H9 (cell line): ENCODE measurements at regions not wholly inside any gene's neighbourhood (a gene's known extent, or its start where the extent isn't known, plus 50 kb on each side); places are given as distances from the start of the nearest gene placed in this dataset.
A peak's percentile ranks its signal among the peaks of the same experiment; 100 is the strongest.

Experiments
- DNase-seq: peaks from one replicate; pipeline ENCODE4 v3.0.0-alpha.2; 2017
- H2AFZ ChIP-seq: one replicate; pipeline ENCODE4 v1.6.1; 2013; ENCODE audit warnings: mild to moderate bottlenecking, low read length, control low read depth, moderate library complexity
- H2AK5ac ChIP-seq: 2 replicates; pipeline ENCODE4 v1.6.1; 2013; ENCODE audit warnings: low read length, control low read depth, mixed read lengths; ENCODE audit not compliant: insufficient read length
- H2BK120ac ChIP-seq: one replicate; pipeline ENCODE4 v1.6.1; 2013; ENCODE audit warnings: low read depth, mild to moderate bottlenecking, low read length, control low read depth, inconsistent platforms; ENCODE audit not compliant: poor library complexity, severe bottlenecking
- H2BK12ac ChIP-seq: 2 replicates; pipeline ENCODE4 v1.6.1; 2013; ENCODE audit warnings: low read length, control low read depth, mixed read lengths, low read depth; ENCODE audit not compliant: insufficient read length
- H2BK15ac ChIP-seq: 2 replicates; pipeline ENCODE4 v1.6.1; 2013; ENCODE audit warnings: low read depth, low read length, control low read depth
- H2BK20ac ChIP-seq: one replicate; pipeline ENCODE4 v1.6.1; 2013; ENCODE audit warnings: low read depth, mild to moderate bottlenecking, low read length, control low read depth, inconsistent platforms; ENCODE audit not compliant: poor library complexity, severe bottlenecking
- H2BK5ac ChIP-seq: 2 replicates; pipeline ENCODE4 v1.6.1; 2013; ENCODE audit warnings: low read length, control low read depth, mixed read lengths; ENCODE audit not compliant: insufficient read length
- H3K14ac ChIP-seq: 2 replicates; pipeline ENCODE4 v1.6.1; 2013; ENCODE audit warnings: low read length, control low read depth; ENCODE audit not compliant: insufficient read depth
- H3K18ac ChIP-seq: 2 replicates; pipeline ENCODE4 v1.6.1; 2013; ENCODE audit warnings: low read depth, mild to moderate bottlenecking, mixed read lengths, low read length, control low read depth; ENCODE audit not compliant: insufficient read length
- H3K23ac ChIP-seq: 2 replicates; pipeline ENCODE4 v1.6.1; 2013; ENCODE audit warnings: low read length, control low read depth, mixed read lengths, low read depth; ENCODE audit not compliant: insufficient read length
- H3K23me2 ChIP-seq: 2 replicates; pipeline ENCODE4 v1.6.1; 2013; ENCODE audit warnings: low read depth, mild to moderate bottlenecking, mixed read lengths, low read length, control low read depth; ENCODE audit not compliant: insufficient read length, poor library complexity, severe bottlenecking
- H3K27ac ChIP-seq: 2 replicates; pipeline ENCODE4 v1.5.1; 2013; ENCODE audit warnings: low read length, control low read depth, mixed read lengths, low read depth; ENCODE audit not compliant: insufficient read length
- H3K27me3 ChIP-seq: 2 replicates; pipeline ENCODE4 v1.6.1; 2013; ENCODE audit warnings: low read length, control low read depth, inconsistent platforms; ENCODE audit not compliant: insufficient read depth
- H3K4ac ChIP-seq: 2 replicates; pipeline ENCODE4 v1.6.1; 2013; ENCODE audit warnings: low read depth, mild to moderate bottlenecking, control low read depth, inconsistent platforms, low read length, moderate library complexity
- H3K4me1 ChIP-seq: 2 replicates; pipeline ENCODE4 v1.6.1; 2013; ENCODE audit warnings: low read length, control low read depth, inconsistent platforms; ENCODE audit not compliant: insufficient read depth
- H3K4me2 ChIP-seq: 2 replicates; pipeline ENCODE4 v1.6.1; 2013; ENCODE audit warnings: low read length, control low read depth, mixed read lengths; ENCODE audit not compliant: insufficient read length, insufficient read depth
- H3K56ac ChIP-seq: 2 replicates; pipeline ENCODE4 v1.6.1; 2013; ENCODE audit warnings: low read depth, mild to moderate bottlenecking, mixed read lengths, low read length, control low read depth; ENCODE audit not compliant: insufficient read length
- H3K79me1 ChIP-seq: 2 replicates; pipeline ENCODE4 v1.6.1; 2013; ENCODE audit warnings: low read depth, mild to moderate bottlenecking, moderate library complexity, low read length, control low read depth, inconsistent platforms; ENCODE audit not compliant: insufficient read depth, poor library complexity, severe bottlenecking
- H3K79me2 ChIP-seq: 2 replicates; pipeline ENCODE4 v1.6.1; 2013; ENCODE audit warnings: low read length, control low read depth, inconsistent platforms; ENCODE audit not compliant: insufficient read depth
- H3K9ac ChIP-seq: 2 replicates; pipeline ENCODE4 v1.6.1; 2013; ENCODE audit warnings: low read length, control low read depth, mixed read lengths; ENCODE audit not compliant: insufficient read length; ENCODE audit errors: extremely low read depth
- H3K9me3 ChIP-seq: one replicate; pipeline ENCODE4 v1.6.1; 2013; ENCODE audit warnings: low read depth, low read length, inconsistent platforms; ENCODE audit not compliant: control insufficient read depth
- H3T11ph ChIP-seq: one replicate; pipeline ENCODE4 v1.6.1; 2013; ENCODE audit warnings: mild to moderate bottlenecking, low read length, control low read depth, inconsistent platforms
- H4K20me1 ChIP-seq: one replicate; pipeline ENCODE4 v1.6.1; 2013; ENCODE audit not compliant: control insufficient read depth, insufficient read length, insufficient read depth
- H4K5ac ChIP-seq: 2 replicates; pipeline ENCODE4 v1.6.1; 2013; ENCODE audit warnings: low read depth, mild to moderate bottlenecking, mixed read lengths, low read length, control low read depth; ENCODE audit not compliant: insufficient read length
- H4K8ac ChIP-seq: replicated peaks from 2 replicates; pipeline ENCODE4 v1.6.1; 2013; ENCODE audit warnings: low read length, control low read depth, mixed read lengths, low read depth; ENCODE audit not compliant: insufficient read length
- H4K91ac ChIP-seq: 2 replicates; pipeline ENCODE4 v1.6.1; 2013; ENCODE audit warnings: low read depth, mild to moderate bottlenecking, moderate library complexity, mixed read lengths, low read length, control low read depth; ENCODE audit not compliant: insufficient read length
- H3K27ac Mint-ChIP-seq, 3 experiments: 2 replicates in 2 of 3; 3 replicates in 1 of 3; pipeline ENCODE4 v1.8.0; 2020 to 2021; ENCODE audit warnings: mixed read lengths in 3 of 3, mild to moderate bottlenecking in 1 of 3, moderate library complexity in 1 of 3
- H3K27me3 Mint-ChIP-seq: 2 replicates; pipeline ENCODE4 v1.8.0; 2021; ENCODE audit warnings: low read depth, mild to moderate bottlenecking, moderate library complexity, mixed read lengths
- H3K36me3 Mint-ChIP-seq, 3 experiments: 2 replicates in 2 of 3; 3 replicates in 1 of 3; pipeline ENCODE4 v1.8.0; 2020 to 2021; ENCODE audit warnings: low read depth in 3 of 3, mixed read lengths in 3 of 3; ENCODE audit not compliant: insufficient read depth in 1 of 3
- H3K4me1 Mint-ChIP-seq, 2 experiments: 2 replicates each; pipeline ENCODE4 v1.8.0; 2020; ENCODE audit warnings: mixed read lengths in 2 of 2
- H3K4me3 Mint-ChIP-seq, 2 experiments: 2 replicates in 1 of 2; 3 replicates in 1 of 2; pipeline ENCODE4 v1.8.0; 2020 to 2021; ENCODE audit warnings: mild to moderate bottlenecking in 2 of 2, mixed read lengths in 2 of 2, moderate library complexity in 1 of 2
- H3K9me3 Mint-ChIP-seq, 2 experiments: 2 replicates in 1 of 2; 3 replicates in 1 of 2; pipeline ENCODE4 v1.8.0; 2020; ENCODE audit warnings: mild to moderate bottlenecking in 2 of 2, mixed read lengths in 2 of 2, moderate library complexity in 1 of 2
- CTCF ChIP-seq: fragments of 200-600 bp; sonication (generic); conservative IDR thresholded peaks from 3 replicates; pipeline ENCODE4 v1.8.0; 2021; ENCODE audit warnings: antibody characterized with exemption, mild to moderate bottlenecking
- WGBS: extraction: QIAGEN DNeasy Blood & Tissue Kit; methylation state at CpG from one replicate; pipeline ENCODE4 v1.1.7; 2013; ENCODE audit warnings: missing lambda C conversion rate, low lambda C conversion rate, mixed read lengths; ENCODE audit not compliant: insufficient read length; ENCODE audit errors: extremely low coverage; 5-methylcytosine and 5-hydroxymethylcytosine counted together

DNA sequence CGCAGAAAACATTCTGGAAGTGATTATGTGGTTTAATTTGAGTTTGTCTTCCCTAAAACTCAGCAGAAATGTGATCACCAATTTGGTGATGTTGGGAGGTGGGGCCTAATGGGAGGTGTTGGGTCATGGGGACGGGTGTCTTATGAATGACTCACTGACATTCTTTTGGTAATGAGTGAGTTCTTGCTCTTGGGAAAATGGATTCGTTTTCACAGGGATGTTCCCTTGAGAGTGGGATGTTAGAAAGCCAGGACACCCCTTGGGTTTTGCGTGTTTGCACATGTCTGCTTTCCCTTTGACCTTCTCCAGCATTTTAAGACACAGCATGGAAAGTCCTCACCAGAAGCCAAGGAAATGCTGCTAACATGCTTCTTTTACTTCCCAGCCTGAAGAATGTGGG is 321.5 kb upstream of the NT5C1B start:
- Histone ChIP-seq H2BK120ac (no peak overlapping the region), H3K56ac (no peak overlapping the region), H3K9me3 (no peaks in the 10 kb centered on the region), H4K20me1 (no peaks in the 10 kb centered on the region), H3K18ac (no peak overlapping the region), H3K23ac (no peak overlapping the region), H2BK20ac (no peak overlapping the region), H2AFZ (no peak overlapping the region), H3K79me1 (no peaks in the 10 kb centered on the region), H4K91ac (no peak overlapping the region), H4K5ac (no peak overlapping the region), H2BK15ac (no peak overlapping the region), H3K14ac (no peak overlapping the region), H3K4ac (no peak overlapping the region), H3K9ac (no peak overlapping the region), H3K4me1 (no peaks in the 10 kb centered on the region; the same call in 1 of the 2 replicates), H2BK5ac (no peak overlapping the region), H2BK12ac (no peak overlapping the region), H3T11ph (no peak overlapping the region), H3K79me2 (no peaks in the 10 kb centered on the region), H3K4me2 (no peak overlapping the region), H3K27me3 (no peaks in the 10 kb centered on the region), H2AK5ac (no peak overlapping the region), H4K8ac (no peak overlapping the region), H3K23me2 (no peaks in the 10 kb centered on the region), H3K27ac (no peak overlapping the region)
- Mint-ChIP-seq H3K4me1 (peaks cover 11 to 12% of the 10 kb centered on the region in 2 experiments), H3K27me3 (peaks cover 3% of the 10 kb centered on the region; the same call in 1 of the 2 replicates), H3K4me3 (no peak overlapping the region), H3K9me3 (no peaks in the 10 kb centered on the region), H3K27ac (peak overlapping the region in 1 of 3 experiments; percentile 6; a peak in 1 of 7 replicates), H3K36me3 (no peaks in the 10 kb centered on the region)
- no CpG with 5 or more reads among the region's 4 CpGs for WGBS
- DNase-seq, result no peak
- TF ChIP-seq CTCF, result no peak
